ENCODE measurements at regions not wholly inside any gene's neighbourhood (a gene's known extent, or its start where the extent isn't known, plus 50 kb on each side); places are given as distances from the start of the nearest gene placed in this dataset.
"Not testable (repeated sequence)": the region's sequence is repeated elsewhere in the genome, so short reads cannot be mapped to it uniquely, and the experiment has no call there.

DNA sequence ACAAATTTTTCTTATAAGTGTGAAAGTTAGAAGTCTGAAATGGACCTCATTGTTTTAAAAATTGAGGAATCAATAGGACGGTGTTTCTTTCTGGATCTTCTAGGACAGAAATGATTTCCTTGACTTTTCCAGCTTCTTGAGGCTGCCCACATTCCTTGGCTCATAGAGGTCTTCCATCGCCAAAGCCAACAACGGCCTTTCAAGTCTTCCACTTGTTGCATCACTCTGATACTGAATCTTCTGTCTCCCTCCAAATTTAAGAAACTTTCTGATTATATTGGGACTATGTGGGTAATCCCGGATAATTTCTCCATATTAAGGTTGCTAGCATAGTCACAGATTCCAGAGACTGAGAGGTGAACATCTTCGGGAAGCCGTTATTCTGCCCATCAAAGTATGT, 595.4 kb upstream of the ADAMTS5 start:
- H3K4me1 ChIP-seq (ENCODE audit: control insufficient read depth in 1 of 2, insufficient read depth in 2 of 2, low read length in 2 of 2) = no peaks in the 10 kb centered on the region
- H3K27ac ChIP-seq (ENCODE audit: low read length) = no peak overlapping the region
- no peaks in the 10 kb centered on the region for H3K9me3 ChIP-seq (ENCODE audit: control insufficient read depth in 1 of 2, low read length in 2 of 2)
- no peak overlapping the region for H3K4me3 ChIP-seq (ENCODE audit: low read depth in 1 of 2, low read length in 2 of 2)
- no peaks in the 10 kb centered on the region for H3K36me3 ChIP-seq (ENCODE audit: control insufficient read depth in 1 of 2, insufficient read depth in 2 of 2, low read length in 2 of 2)
- H3K27me3 ChIP-seq (ENCODE audit: low read depth, low read length) = no peaks in the 10 kb centered on the region

- H3K4me1 ChIP-seq (ENCODE audit: control insufficient read depth in 1 of 2, insufficient read depth in 2 of 2, low read length in 2 of 2) = no peaks in the 10 kb centered on the region
- no peaks in the 10 kb centered on the region for H3K36me3 ChIP-seq (ENCODE audit: control insufficient read depth in 1 of 2, insufficient read depth in 2 of 2, low read length in 2 of 2)
- H3K27ac ChIP-seq (ENCODE audit: low read length) = no peak overlapping the region
Measured at GRCh38 chr21:27561116-27561515, 594.2 kb upstream of the ADAMTS5 start.

DNA sequence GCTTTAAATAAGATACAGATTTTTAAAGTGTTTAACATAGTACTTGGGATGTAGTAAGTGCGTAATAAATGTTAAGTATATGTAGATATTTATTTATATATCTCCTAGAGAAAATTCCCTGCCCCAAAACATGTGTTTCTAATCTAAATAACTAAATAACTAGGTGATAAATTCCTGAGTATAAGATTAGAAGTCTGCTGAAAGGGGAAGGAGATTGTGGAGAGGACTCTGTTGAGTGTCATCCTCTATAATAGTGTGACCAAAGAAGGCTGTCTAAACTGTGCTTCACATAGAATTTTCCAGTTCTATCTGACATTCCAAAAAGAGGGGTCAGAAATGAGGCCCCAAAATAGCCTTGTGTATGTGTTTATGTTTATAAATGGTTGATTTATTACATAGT, 590.5 kb upstream of the ADAMTS5 start:
- Histone ChIP-seq H3K4me1 (ENCODE audit: control insufficient read depth in 1 of 2, insufficient read depth in 2 of 2, low read length in 2 of 2) (no peaks in the 10 kb centered on the region), H3K9me3 (ENCODE audit: control insufficient read depth in 1 of 2, low read length in 2 of 2) (peaks cover 0 to 6% of the 10 kb centered on the region in 2 donors), H3K36me3 (ENCODE audit: control insufficient read depth in 1 of 2, insufficient read depth in 2 of 2, low read length in 2 of 2) (no peaks in the 10 kb centered on the region), H3K4me3 (ENCODE audit: low read depth in 1 of 2, low read length in 2 of 2) (no peak overlapping the region), H3K27me3 (ENCODE audit: low read depth, low read length) (no peaks in the 10 kb centered on the region), H3K27ac (ENCODE audit: low read length) (no peak overlapping the region)

More at GRCh38 chr21:27561116-27561515, 594.2 kb upstream of the ADAMTS5 start:
- Histone ChIP-seq H3K9me3 (ENCODE audit: control insufficient read depth in 1 of 2, low read length in 2 of 2) (no peaks in the 10 kb centered on the region), H3K27me3 (ENCODE audit: low read depth, low read length) (no peaks in the 10 kb centered on the region), H3K4me3 (ENCODE audit: low read depth in 1 of 2, low read length in 2 of 2) (no peak overlapping the region)

DNA sequence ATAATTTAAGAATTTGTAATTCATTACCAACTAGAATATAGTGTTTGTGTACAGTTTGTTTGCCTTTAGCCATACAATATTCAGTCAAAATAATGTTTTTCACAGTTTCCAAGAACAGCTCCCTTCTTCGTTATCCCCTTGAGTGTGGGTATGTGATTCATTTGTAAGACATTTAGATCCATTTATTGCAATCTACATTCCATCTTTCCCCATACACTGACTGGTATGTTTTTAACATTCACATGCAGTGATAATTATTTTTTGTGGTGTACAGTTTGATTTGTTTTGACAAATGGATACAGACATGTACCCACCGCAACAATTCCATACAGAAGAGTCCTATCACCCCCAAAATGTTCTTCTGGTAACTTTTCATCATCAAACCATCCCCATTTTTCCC, 589.1 kb upstream of the ADAMTS5 start:
- Histone ChIP-seq H3K27me3 (ENCODE audit: low read depth, low read length) (no peaks in the 10 kb centered on the region), H3K27ac (ENCODE audit: low read length) (no peak overlapping the region), H3K9me3 (ENCODE audit: control insufficient read depth in 1 of 2, low read length in 2 of 2) (peaks cover 0 to 9% of the 10 kb centered on the region in 2 donors)

DNA sequence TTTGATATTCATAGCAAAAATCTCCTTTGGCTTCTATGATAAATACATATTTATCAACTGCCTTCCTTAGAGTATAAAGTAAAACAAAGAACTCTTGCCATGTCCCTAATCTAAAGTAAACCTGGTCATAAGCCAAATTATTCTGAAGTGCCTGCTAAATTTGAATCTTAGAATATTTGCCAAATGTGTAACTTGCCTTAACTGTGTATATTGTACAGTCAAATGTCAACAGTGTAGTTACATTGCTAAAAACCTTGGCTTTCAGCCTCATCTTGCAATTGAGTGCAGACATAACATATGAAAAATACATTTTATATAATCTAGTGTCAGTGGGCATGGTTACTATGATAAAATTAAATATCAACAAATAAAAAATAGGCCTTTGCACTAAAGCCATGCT, 583.4 kb upstream of the ADAMTS5 start:
- Histone ChIP-seq H3K9me3 (ENCODE audit: control insufficient read depth in 1 of 2, low read length in 2 of 2) (peaks cover 0 to 5% of the 10 kb centered on the region in 2 donors), H3K36me3 (ENCODE audit: control insufficient read depth in 1 of 2, insufficient read depth in 2 of 2, low read length in 2 of 2) (no peaks in the 10 kb centered on the region), H3K27me3 (ENCODE audit: low read depth, low read length) (no peaks in the 10 kb centered on the region), H3K4me3 (ENCODE audit: low read depth in 1 of 2, low read length in 2 of 2) (no peak overlapping the region), H3K4me1 (ENCODE audit: control insufficient read depth in 1 of 2, insufficient read depth in 2 of 2, low read length in 2 of 2) (peaks cover 0 to 7% of the 10 kb centered on the region in 2 donors), H3K27ac (ENCODE audit: low read length) (no peak overlapping the region)

More for the DNA sequence above, 589.1 kb upstream of the ADAMTS5 start:
- H3K4me1 ChIP-seq (ENCODE audit: control insufficient read depth in 1 of 2, insufficient read depth in 2 of 2, low read length in 2 of 2) = no peaks in the 10 kb centered on the region
- H3K36me3 ChIP-seq (ENCODE audit: control insufficient read depth in 1 of 2, insufficient read depth in 2 of 2, low read length in 2 of 2) = no peaks in the 10 kb centered on the region
- H3K4me3 ChIP-seq (ENCODE audit: low read depth in 1 of 2, low read length in 2 of 2) = no peak overlapping the region

GRCh38 chr21:27548486-27548885, 581.6 kb upstream of the ADAMTS5 start:
- Histone ChIP-seq H3K4me1 (ENCODE audit: control insufficient read depth in 1 of 2, insufficient read depth in 2 of 2, low read length in 2 of 2) (peaks cover 0 to 7% of the 10 kb centered on the region in 2 donors), H3K27ac (ENCODE audit: low read length) (no peak overlapping the region), H3K9me3 (ENCODE audit: control insufficient read depth in 1 of 2, low read length in 2 of 2) (peaks cover 0 to 4% of the 10 kb centered on the region in 2 donors), H3K36me3 (ENCODE audit: control insufficient read depth in 1 of 2, insufficient read depth in 2 of 2, low read length in 2 of 2) (no peaks in the 10 kb centered on the region), H3K27me3 (ENCODE audit: low read depth, low read length) (no peaks in the 10 kb centered on the region), H3K4me3 (ENCODE audit: low read depth in 1 of 2, low read length in 2 of 2) (no peak overlapping the region)

- Histone ChIP-seq H3K9me3 (ENCODE audit: control insufficient read depth in 1 of 2, low read length in 2 of 2) (peaks cover 0 to 3% of the 10 kb centered on the region in 2 donors), H3K4me1 (ENCODE audit: control insufficient read depth in 1 of 2, insufficient read depth in 2 of 2, low read length in 2 of 2) (peaks cover 0 to 7% of the 10 kb centered on the region in 2 donors), H3K27ac (ENCODE audit: low read length) (no peak overlapping the region), H3K27me3 (ENCODE audit: low read depth, low read length) (no peaks in the 10 kb centered on the region), H3K4me3 (ENCODE audit: low read depth in 1 of 2, low read length in 2 of 2) (no peak overlapping the region), H3K36me3 (ENCODE audit: control insufficient read depth in 1 of 2, insufficient read depth in 2 of 2, low read length in 2 of 2) (no peaks in the 10 kb centered on the region)
Measured at GRCh38 chr21:27545754-27546349, 579.0 kb upstream of the ADAMTS5 start.

GRCh38 chr21:27542126-27542525, 575.2 kb upstream of the ADAMTS5 start:
- H3K36me3 ChIP-seq (ENCODE audit: control insufficient read depth in 1 of 2, insufficient read depth in 2 of 2, low read length in 2 of 2); H3K27ac ChIP-seq (ENCODE audit: low read length); H3K9me3 ChIP-seq (ENCODE audit: control insufficient read depth in 1 of 2, low read length in 2 of 2); H3K4me3 ChIP-seq (ENCODE audit: low read depth in 1 of 2, low read length in 2 of 2); H3K4me1 ChIP-seq (ENCODE audit: control insufficient read depth in 1 of 2, insufficient read depth in 2 of 2, low read length in 2 of 2); H3K27me3 ChIP-seq (ENCODE audit: low read depth, low read length): not testable (repeated sequence)

GRCh38 chr21:27536319-27536718, 569.4 kb upstream of the ADAMTS5 start:
- H3K27me3 ChIP-seq (ENCODE audit: low read depth, low read length) = no peaks in the 10 kb centered on the region
- H3K4me1 ChIP-seq (ENCODE audit: control insufficient read depth in 1 of 2, insufficient read depth in 2 of 2, low read length in 2 of 2) = no peaks in the 10 kb centered on the region

GRCh38 chr21:27535188-27535587, 568.3 kb upstream of the ADAMTS5 start:
- no peak overlapping the region for H3K4me3 ChIP-seq (ENCODE audit: low read depth in 1 of 2, low read length in 2 of 2)
- H3K27me3 ChIP-seq (ENCODE audit: low read depth, low read length) = no peaks in the 10 kb centered on the region
- no peaks in the 10 kb centered on the region for H3K4me1 ChIP-seq (ENCODE audit: control insufficient read depth in 1 of 2, insufficient read depth in 2 of 2, low read length in 2 of 2)
- H3K9me3 ChIP-seq (ENCODE audit: control insufficient read depth in 1 of 2, low read length in 2 of 2) = no peaks in the 10 kb centered on the region
- H3K36me3 ChIP-seq (ENCODE audit: control insufficient read depth in 1 of 2, insufficient read depth in 2 of 2, low read length in 2 of 2) = no peaks in the 10 kb centered on the region
- no peak overlapping the region for H3K27ac ChIP-seq (ENCODE audit: low read length)

More at GRCh38 chr21:27536319-27536718, 569.4 kb upstream of the ADAMTS5 start:
- no peak overlapping the region for H3K27ac ChIP-seq (ENCODE audit: low read length)
- no peaks in the 10 kb centered on the region for H3K36me3 ChIP-seq (ENCODE audit: control insufficient read depth in 1 of 2, insufficient read depth in 2 of 2, low read length in 2 of 2)
- no peaks in the 10 kb centered on the region for H3K9me3 ChIP-seq (ENCODE audit: control insufficient read depth in 1 of 2, low read length in 2 of 2)
- H3K4me3 ChIP-seq (ENCODE audit: low read depth in 1 of 2, low read length in 2 of 2) = no peak overlapping the region

GRCh38 chr21:27534206-27534605, 567.3 kb upstream of the ADAMTS5 start:
- H3K27me3 ChIP-seq (ENCODE audit: low read depth, low read length) = no peaks in the 10 kb centered on the region
- no peak overlapping the region for H3K4me3 ChIP-seq (ENCODE audit: low read depth in 1 of 2, low read length in 2 of 2)
- no peaks in the 10 kb centered on the region for H3K9me3 ChIP-seq (ENCODE audit: control insufficient read depth in 1 of 2, low read length in 2 of 2)
- no peak overlapping the region for H3K27ac ChIP-seq (ENCODE audit: low read length)
- no peaks in the 10 kb centered on the region for H3K4me1 ChIP-seq (ENCODE audit: control insufficient read depth in 1 of 2, insufficient read depth in 2 of 2, low read length in 2 of 2)
- no peaks in the 10 kb centered on the region for H3K36me3 ChIP-seq (ENCODE audit: control insufficient read depth in 1 of 2, insufficient read depth in 2 of 2, low read length in 2 of 2)

DNA sequence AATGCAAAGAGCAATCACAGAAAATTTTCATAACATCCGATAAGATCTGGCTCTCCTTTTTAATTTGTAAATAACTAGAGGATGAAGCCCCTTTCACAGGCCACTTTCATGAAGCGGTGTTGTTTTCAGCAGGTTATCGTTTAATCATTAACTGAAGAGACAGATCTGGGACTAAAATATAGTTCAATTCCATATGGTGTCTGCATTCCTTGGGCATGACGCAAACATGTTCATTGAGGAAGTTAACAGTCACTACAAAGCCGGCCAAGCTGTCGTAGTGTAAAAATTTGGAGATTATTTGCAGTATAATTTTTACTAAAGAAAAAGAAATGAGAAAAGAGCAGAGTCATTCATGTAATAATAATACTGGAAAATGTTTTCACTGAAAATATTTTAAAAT, 565.2 kb upstream of the ADAMTS5 start:
- H3K4me1 ChIP-seq (ENCODE audit: control insufficient read depth in 1 of 2, insufficient read depth in 2 of 2, low read length in 2 of 2) = no peaks in the 10 kb centered on the region
- no peaks in the 10 kb centered on the region for H3K36me3 ChIP-seq (ENCODE audit: control insufficient read depth in 1 of 2, insufficient read depth in 2 of 2, low read length in 2 of 2)
- H3K27ac ChIP-seq (ENCODE audit: low read length) = no peak overlapping the region
- no peaks in the 10 kb centered on the region for H3K27me3 ChIP-seq (ENCODE audit: low read depth, low read length)
- no peak overlapping the region for H3K4me3 ChIP-seq (ENCODE audit: low read depth in 1 of 2, low read length in 2 of 2)
- no peaks in the 10 kb centered on the region for H3K9me3 ChIP-seq (ENCODE audit: control insufficient read depth in 1 of 2, low read length in 2 of 2)

All from muscle layer of duodenum (tissue), 2 donors.